ENCODE measurements at regions not wholly inside any gene's neighbourhood (a gene's known extent, or its start where the extent isn't known, plus 50 kb on each side); places are given as distances from the start of the nearest gene placed in this dataset.

DNA sequence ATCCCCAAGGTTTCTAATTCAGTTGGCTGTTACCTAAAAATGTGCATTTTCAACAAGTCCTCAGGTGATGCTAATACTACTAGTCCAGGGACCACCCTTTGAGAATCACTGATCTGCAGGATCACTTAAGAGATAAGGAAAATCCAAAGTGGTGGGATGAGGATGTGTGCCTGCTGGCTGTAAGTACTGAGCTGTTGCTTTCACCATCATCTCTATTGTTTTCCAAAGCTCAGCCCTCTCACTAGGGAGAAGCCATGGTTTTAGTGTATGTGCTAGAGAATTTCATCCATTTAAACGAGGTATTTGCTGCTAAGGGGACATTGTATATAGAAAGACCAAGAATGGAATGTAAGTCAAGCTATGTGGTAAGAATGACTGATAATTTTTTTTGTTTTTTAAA, 202.3 kb downstream of the KIF21A start:
- no peak for DNase-seq

DNA sequence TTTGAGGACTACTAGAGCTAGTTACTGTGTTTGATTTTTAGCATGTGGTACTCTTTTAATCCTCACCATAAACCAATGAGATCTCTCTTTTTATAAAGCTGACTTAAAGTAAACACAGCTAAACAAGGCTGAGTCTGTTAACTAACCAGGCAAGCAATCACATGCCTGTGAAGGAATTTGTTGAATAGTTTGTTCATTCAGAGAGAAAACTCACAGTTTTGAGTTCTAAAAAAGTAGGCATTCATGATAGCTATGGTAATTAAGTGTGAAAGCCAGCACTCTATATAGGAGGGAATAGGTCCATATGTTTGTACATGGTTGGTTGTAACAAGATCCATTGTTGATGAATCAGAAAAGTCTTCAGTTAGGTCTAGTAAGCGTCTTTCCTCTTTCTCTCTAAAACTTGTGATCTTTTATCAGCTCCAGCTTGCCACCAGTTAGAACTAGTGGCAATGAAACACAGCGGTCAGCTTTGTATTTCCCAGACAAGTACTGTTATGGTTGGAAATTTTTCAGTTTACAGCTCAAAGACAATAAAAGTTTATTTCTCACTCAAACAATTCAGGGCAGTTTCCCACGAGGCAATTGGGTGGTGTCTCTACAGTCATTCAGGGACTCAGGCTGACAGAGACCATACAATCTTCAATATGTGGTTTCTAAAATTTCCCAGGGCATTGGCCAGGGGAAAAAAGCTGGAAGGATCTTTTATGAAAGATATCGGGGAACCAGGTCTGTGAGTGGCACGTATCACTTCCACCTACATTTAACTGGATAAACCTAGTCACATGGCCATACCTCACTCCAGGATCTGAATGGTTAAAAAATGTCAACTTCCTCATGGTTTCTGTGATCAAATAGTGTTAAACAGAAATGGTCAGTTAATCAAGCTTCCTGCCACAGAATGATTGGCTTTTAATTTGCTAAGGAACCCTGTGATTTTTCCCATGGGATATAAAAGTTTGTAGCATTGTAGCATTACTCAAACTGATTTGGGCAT, 203.1 kb downstream of the KIF21A start:
- DNase-seq: no peak

DNA sequence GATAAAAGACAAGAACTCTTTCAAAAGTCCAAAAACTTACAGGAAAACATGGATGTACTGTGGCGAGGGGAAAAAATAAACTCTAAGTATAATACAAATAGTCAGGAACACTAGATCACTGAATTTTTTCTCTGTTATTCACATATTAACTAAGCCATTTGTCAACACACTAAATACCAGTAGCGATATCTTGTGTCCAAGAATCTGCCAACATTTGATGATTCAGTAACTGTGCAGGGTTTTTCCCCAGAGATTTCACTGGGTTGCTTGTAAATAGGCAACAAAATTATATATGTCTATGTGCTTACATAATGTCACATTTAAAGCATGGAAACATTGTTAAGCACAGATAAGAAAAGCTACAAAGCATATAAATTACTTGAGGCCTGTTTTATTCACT, 205.9 kb downstream of the KIF21A start:
- no peak for DNase-seq

DNA sequence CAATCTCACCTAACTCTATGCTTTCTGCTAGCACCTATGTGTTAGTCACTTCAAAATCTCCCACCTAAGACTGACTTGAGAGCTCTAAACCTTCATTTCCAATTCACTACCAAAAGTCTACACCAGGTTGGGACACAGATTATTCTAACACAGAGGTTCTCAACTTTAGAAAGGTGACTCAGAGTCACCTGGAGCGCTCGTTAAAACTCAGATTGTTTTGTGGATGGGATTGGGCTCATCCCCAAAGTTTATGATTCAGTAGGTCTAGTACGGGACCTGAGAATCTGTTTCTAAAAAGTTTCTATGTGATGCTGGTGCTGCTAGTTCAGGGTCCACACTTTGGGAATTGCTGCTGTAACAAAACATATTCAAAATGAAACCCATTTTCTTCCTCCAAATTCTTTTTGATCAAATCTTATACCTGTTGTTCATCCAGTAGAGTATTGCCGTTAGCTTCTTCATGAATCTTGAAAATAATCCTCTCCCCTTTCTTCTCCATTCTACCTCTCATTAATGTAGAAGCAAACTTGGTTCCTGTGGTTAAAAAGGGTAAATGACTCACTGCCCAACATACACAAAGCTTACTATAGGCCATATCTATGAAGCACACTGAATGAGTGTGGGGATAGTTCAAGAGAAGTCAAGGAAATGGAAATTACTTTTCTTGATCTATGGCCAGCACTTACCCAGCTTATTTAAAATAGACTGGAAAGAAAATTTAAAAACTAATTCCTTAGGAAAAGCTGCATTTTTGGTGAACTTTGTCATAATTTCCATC, 206.7 kb downstream of the KIF21A start:
- no peak for DNase-seq

DNA sequence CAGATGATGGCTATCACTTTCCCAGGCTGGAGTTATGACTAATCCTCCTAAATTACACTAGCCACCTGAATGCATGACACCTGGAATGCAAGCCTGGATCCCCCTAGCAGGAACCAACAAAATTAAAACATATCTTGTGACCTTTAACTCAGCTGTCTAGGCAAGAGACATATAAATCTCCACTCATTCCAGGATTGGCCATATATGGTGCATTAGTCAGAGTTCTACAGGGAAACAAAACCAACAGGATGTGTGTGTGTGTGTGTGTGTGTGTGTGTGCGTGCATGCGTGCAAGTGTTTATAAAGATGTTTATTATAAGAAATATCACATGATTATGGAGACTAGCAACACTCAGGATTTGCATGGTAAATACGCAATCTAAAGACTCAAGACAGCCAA, 212.8 kb downstream of the KIF21A start:
- DNase-seq: no peak

DNA sequence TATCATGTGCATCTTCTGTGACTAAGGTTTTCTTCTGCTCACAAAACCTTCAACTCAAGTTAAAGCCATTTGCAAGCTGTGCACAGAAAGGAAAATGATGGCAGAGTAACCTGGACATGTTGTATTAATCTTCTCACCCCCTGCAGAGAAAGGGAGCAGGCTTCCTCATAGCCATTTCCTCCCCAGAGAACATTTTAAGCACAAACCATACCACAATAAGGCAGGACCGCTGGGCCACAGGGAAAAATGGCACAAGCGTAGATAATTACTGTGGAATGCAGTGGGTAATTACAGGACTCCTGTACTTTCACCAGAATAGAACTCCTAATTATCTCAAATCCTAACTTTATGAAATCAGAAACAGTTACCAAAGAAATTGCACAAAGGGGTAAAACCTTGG, 215.7 kb downstream of the KIF21A start:
- DNase-seq: no peak

DNA sequence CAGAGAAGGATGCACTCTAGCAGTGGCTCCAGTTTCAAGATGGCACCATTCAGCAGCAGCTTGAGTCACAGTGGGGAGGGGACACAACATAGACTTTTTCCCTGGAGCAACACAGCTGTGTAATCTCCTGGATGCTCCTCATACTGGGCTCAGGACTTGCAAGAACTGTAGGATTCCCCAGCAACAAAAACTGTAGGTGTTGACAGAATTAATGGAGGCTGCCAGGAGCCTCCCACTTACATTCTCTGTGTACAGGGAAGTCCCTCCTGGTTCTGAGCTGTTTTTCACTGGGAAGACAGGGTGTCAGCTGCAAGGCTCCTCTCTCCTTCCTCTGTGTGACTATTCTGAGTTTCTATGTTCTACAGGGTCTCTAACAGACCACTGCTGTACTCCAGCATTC, 217.9 kb downstream of the KIF21A start:
- DNase-seq: no peak

DNA sequence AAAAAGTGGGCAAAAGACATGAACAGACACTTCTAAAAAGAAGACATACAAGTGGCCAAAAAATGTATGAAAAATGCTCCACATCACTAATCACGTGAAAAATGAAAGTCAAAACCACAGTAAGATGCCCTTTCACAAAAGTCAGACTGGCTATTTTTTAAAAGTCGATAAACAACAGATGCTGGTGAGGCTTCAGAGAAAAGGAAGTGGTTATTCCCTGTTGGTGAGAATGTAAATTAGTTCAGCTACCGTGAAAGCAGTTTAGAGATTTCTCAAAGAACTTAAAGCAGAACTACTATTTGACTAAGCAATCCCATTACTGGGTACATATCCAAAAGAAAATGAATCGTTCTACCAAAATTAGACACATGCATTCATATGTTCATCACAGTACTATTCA, 237.0 kb downstream of the KIF21A start:
- DNase-seq: no peak

DNA sequence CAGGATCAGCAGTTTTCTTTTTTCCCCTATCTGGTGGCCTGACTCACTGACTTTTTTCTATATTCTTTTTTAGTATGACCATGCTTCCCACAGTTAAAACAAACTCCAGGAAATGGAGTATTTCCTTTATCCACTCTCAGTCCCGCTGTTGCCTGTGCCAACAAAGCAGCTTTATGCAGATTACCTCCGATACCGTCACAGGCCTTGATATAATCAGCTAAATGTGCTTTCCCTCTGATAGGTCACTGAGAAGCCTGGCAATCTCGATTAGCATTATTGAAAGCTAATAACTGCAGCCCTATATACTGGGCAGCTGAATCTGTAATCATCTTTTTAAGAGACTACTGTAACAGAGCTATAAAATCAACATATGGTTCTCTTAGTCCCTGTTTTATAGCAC, 243.6 kb downstream of the KIF21A start:
- DNase-seq: no peak

DNA sequence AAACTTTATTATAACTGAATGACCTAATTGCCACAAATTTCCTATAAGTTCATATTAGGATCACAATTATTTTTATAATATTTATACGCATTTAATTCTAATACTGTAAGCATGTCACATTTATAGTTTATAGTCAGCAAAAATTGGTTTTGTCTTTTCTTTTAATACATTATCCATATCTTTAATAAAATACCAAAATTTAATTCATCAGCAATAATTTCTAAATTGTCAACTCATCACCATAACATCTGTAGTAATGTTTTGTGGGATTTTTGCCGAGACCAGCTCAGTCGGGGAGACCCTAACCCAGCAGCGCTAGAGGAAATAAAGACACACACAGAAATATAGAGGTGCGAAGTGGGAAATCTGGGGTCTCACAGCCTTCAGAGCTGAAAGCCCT, 254.2 kb downstream of the KIF21A start:
- DNase-seq: no peak

DNA sequence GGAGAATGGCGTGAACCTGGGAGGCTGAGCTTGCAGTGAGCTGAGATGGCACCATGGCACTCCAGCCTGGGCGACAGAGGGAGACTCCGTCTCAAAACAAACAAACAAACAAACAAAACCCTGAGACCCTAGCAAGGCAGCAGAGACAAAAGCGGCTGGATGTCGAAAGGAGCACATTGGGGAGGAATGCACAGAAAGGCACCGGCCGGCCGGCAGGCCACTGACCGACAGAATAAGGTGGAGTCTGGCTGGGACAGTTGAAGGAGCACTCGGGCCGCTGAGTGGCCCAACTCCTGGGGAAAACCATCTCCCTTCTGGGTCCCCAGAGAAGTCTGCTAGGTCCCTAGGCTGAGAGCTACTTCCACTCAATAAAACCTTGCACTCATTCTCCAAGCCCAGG, 256.2 kb downstream of the KIF21A start:
- DNase-seq: no peak

DNA sequence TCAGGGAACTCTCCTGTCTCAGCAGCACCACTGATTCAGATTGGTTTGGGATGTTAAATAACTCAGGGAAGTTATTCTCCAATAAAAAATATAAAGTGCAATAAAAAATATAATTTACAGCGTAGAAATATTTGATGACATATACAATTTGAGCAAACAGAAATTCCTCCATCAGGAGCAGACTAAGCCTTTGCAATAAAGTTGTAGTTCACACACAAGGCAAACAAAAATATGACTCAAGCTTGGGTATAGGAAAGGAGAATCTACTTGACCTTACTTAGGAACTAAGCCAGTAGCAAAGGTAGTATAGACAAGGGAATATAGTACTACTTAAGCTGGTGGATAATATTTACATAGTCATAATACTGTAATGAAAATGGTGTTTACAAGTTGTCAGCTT, 264.1 kb downstream of the KIF21A start:
- DNase-seq: no peak

DNA sequence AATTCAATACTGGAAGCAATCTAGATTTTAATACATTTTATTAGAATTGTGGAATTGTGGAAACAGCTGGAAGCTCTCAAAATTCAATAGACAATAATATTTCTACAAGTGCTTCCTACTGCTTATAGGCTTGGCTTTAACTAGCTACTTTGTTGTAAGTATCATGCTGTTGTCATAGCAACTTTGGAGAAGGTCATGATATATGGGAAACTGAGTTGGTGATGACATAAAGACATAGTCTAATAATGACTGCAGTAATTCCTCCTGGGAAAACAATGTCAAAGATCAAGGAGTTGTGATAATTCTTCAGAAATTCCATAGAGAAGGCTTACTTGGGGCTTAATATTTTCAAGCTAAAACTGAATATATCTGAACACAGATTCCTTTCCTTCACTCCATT, 266.6 kb downstream of the KIF21A start:
- no peak for DNase-seq

DNA sequence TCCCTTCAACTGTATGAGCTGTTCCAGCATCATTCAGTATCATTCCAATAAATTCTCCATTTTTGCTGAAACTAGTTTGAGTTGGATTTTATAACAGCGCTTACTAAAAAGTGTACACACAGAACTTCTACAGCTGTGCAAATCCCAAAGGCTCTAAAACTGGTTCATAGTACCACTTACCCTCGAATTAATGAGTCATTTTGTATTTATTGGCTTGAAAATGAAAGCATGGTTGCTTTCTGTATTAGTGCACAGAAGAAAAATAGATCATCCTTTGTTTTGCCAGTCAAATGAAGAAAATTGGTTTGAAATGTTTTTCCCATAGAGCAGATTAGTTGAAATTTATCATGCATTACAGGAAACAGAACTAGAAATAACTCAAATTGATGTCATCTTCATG, 268.3 kb upstream of the CPNE8 start:
- DNase-seq: no peak

DNA sequence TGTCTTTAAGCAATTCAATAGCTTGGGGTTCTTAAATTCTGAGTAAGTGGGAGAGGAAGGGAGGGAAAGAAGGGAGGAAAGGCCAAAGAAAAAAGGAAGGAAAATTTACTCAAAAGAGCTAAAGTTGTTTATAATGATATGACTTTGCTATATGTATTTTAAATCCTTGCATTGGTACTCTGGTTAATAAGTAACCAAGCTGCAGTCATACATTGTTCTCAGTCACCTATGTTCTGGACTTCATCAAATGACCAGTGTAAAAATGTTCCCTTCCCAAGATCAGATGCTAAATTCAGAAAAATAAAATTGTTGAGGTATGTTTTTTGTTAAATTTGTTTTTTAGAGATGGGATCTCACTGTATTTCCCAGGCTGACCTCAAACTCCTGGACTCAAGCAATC, 259.9 kb upstream of the CPNE8 start:
- no peak for DNase-seq

DNA sequence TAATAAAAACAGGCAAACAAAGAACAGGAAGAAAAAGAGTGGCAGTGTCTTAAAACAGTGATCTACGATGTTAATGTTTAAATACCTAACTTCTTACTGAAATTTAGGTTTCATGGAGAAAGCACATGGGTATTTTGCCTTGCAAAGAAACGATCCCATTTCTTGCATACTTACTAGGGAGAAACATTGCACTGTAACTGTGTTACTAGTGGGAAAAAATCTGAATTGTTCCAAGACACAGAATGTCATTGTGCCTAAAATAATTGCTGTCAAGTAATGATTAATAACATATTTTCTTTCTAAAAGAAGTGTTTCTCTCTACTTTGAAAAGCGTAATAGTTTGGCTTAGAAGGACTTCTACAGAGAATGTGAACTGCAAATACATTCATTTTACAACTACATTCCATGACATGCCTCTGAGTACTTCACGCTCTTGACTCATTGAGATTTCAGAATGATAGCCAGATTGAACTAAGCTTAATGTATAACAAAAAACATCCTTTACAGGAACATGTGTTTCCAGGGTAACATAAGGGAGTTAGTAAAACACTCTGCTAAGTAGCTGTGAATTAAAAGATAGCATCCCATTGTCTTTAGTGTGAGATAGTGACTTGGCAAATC, 256.2 kb upstream of the CPNE8 start:
- DNase-seq: no peak

DNA sequence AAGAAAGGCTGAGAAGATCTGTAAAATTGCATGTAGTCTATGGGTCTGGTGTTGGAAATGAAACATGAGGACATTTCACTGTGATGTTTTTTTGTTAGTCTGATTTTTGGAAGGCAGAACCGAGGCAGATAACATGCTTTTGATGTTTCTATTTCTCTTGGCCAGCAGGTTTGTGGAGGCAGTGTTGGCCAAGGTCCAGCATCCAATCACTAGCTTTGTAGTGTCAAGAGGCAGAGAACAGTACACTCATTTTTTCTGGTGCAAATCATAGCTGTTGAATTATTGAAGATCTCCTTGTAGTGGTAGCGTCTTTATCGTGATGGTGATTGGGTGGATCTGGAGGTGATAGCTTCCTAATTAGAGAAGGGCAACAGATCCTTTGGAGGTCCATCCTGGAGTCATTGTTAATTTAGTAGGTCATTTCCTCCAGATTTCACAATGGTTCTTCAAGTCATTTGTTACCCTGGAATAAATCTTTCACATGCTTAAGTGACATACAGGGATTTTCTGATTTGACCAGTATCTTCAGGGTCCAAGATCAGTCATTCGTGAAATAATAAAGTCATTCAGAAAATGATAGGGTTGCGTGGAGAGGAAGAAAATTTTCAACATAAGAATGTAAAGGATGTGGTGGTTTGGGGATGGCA, 252.4 kb upstream of the CPNE8 start:
- no peak for DNase-seq

DNA sequence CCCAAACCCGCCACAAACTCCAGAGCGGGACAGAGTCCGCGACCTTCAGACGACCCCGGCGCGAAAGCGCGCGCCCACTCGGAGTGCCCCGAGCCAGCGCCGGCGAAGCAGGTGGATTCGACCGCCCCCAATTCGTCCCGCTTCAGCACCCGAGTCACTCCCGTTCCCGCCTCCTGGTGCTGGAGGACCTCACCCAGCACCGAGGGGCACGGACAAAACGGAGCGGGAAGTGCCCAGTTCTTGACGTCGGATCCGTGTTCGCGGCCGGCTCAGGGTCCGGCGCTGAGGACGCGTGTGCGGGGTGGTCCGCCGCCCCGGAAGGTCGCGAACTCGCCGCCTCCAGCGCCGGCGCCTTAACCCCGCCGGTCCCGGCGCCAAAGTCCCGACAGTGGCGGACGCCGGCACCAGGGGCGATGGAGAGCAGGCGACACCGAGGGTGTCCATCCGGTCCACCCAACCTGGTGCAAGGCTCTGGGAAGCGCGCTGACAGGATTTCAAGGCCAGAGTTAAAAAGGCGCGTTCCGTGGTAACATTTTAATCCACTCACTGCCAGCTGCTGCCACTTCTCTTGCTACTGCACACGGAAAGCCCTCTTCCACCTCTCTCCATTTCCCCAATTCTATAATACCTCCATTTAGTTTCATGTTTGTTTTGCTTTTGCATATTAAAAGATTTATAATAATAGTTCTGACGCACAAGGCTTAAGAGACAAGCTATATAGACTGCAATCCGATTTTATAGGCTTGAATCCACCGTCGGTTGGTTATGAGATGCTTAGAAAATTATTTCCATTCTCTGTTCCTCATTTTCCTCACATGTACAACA, 240.0 kb upstream of the CPNE8 start:
- DNase-seq: peak; percentile 64

DNA sequence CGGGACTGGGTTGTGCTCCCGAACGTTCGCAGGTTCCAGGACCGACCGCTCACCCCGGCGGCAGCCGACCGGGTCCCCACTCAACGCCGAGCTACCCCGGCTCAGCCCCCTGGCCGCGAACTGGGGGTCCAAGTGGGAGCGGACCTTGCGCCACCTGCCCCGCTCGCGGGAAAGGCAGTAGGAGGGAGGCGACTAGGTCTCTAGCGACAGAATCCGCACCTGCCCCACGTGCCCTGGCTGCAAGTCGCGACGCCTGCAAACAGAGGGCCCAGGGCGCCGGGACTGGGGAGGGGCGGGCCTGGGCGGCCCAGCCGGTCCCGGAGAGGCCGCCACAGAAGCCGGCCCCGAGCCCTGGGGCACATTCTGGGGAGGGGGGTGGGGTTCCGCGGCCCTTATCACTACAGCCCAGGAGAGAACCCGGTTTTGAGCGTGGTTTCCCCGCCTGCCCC, 239.2 kb upstream of the CPNE8 start:
- peak; percentile 29 for DNase-seq

DNA sequence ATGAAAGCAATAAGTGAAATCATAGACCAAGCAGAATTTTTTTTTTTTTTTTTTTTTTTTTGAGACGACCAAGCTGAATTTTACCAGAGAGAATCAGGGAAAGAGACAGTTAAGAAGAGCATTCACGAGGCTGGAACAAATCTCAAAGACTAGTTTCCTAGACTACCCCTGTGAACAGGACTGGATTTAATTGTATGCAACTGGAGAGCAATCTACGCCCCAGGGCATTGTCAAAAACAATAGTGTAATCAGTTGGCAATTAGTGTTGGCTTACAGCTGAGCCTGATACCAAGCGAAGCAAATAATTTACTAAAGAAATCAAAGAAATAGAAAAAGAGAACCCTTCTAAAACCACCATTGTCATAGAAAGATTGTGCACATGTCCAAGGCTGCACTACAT, 232.9 kb upstream of the CPNE8 start:
- DNase-seq: no peak

DNA sequence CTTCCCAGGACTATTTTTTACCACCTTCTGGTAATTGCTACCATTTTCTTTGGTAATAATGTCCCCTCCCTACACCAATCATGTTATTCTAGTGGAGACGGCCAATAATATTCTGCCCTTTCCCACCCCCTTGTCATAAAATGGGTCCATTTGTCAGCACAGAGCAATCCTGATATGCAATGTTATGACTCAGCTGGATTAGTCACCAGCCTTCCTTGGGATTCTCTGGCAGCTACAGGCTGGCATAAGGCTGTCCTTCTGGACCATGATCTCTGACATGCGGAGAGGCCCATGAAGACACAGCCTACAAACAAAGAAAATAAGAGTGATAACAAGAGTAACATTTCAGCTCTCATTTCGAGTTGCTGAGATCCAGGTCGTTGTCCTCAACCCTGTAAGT, 222.0 kb upstream of the CPNE8 start:
- no peak for DNase-seq

DNA sequence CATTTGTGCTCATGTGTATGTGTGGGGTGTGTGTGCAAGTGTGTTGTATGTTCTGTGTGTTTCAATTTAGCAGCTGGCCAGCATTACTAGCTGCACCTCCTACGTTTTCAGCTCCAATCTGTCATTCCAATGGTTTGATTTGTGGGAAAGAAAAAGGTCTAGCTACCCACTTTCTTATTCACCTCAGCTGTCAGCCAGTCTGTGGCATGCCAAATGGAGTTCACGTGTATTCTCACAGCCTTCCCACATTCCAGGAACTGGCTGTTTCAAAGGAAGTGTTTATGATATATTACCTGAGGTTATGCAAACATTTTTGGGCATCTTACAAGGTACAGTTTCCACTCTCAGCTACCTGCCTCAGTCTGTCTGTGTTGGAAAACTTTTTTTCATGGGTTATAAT, 220.2 kb upstream of the CPNE8 start:
- no peak for DNase-seq

Data from hematopoietic multipotent progenitor cell treated with erythropoietin and hydrocortisone succinate and interleukin-3 and kit ligand, for 4 days (in vitro differentiated cells).